GM10266 (cell line): ENCODE measurements at regions not wholly inside any gene's neighbourhood (a gene's known extent, or its start where the extent isn't known, plus 50 kb on each side); places are given as distances from the start of the nearest gene placed in this dataset.

Experiments used
- DNase-seq: peaks from one replicate; pipeline ENCODE4 v3.0.0; 2012; ENCODE audit errors: extremely low spot score
- TF ChIP-seq, protein P1 (sequence below): IDR thresholded peaks from 2 replicates; pipeline ENCODE4 v1.5.1; 2012; ENCODE audit warnings: mild to moderate bottlenecking, low read depth; ENCODE audit not compliant: control insufficient read depth, insufficient read depth; ENCODE audit errors: missing control alignments

DNA sequence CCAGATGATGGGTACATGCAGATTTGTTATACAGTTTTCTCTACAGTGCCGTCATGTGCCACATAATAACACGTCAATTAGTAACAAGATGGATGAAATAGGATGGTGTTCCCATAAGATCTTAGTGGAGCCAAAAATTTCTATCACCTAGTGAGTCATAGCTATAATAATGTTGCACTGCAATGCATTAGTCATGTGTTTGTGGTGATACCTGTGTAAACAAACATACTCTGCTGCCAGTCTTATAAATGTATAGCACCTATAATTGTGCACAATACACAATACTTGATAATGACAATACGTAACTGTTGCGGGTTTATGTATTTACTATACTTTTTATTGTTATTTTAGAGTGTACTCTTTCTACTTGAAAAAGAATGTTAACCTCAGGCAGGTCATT, 865.4 kb downstream of the MAT2B start:
- no peak for DNase-seq
- TF ChIP-seq, protein P1, sequence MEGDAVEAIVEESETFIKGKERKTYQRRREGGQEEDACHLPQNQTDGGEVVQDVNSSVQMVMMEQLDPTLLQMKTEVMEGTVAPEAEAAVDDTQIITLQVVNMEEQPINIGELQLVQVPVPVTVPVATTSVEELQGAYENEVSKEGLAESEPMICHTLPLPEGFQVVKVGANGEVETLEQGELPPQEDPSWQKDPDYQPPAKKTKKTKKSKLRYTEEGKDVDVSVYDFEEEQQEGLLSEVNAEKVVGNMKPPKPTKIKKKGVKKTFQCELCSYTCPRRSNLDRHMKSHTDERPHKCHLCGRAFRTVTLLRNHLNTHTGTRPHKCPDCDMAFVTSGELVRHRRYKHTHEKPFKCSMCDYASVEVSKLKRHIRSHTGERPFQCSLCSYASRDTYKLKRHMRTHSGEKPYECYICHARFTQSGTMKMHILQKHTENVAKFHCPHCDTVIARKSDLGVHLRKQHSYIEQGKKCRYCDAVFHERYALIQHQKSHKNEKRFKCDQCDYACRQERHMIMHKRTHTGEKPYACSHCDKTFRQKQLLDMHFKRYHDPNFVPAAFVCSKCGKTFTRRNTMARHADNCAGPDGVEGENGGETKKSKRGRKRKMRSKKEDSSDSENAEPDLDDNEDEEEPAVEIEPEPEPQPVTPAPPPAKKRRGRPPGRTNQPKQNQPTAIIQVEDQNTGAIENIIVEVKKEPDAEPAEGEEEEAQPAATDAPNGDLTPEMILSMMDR = no peak

DNA sequence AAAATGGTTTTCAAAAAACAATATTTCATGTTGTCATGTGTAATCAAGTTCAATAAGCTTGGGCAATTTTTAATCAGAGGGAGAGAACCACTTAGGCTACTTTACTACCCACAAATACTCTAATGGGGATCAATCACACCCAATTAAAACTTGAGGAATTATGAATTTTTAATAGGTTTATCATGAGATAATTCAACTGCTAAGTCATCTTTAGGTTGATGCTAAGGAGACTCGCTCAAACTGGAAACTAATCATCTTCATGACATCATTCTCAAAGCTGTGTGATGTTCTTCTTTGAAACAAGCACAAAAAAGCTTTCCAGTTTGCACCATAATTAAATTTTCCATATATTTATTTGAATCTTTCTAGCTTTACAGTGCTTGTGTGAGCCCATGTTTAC, 867.5 kb downstream of the MAT2B start:
- TF ChIP-seq, protein P1 = no peak
- no peak for DNase-seq

DNA sequence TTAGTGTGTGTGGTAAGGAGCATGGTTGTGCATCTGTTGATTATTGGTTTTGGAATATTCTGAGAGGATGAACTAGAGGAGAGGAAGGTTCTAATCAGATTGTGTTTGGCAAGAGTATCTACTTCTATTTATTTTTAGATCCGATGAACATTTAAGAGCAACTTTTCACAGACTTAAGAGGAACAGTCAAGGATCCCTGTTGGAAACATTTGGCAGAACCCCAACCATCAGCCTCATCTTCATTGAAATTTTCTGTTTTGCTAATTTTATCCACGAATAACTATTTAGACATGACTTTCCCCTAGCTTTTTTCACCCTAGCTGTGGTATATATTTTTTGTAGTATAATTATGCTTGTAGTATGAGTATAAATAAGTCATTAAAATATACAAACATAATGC, 868.5 kb downstream of the MAT2B start:
- DNase-seq = no peak

DNA sequence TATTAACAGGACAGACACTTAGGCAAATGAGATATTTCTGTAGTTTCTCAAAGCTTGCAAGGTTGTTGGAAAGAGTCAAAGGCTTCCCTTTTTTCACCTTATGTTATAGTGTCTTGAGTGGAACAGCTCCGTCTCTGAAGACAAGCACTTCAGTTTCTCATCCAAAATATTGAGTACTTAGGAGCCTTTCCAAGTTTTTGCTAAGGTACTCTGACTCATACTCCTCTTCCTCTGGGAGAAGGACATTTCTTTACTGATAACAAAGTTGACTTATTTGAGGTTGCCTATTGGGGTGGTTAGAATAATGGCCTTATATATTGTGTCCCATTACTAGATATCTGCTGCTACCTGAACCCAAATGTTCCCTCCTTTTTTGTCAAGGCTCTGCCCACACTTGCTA, 869.6 kb downstream of the MAT2B start:
- DNase-seq = no peak
- TF ChIP-seq, protein P1 = no peak

More for the DNA sequence above, 868.5 kb downstream of the MAT2B start:
- TF ChIP-seq, protein P1 = no peak

DNA sequence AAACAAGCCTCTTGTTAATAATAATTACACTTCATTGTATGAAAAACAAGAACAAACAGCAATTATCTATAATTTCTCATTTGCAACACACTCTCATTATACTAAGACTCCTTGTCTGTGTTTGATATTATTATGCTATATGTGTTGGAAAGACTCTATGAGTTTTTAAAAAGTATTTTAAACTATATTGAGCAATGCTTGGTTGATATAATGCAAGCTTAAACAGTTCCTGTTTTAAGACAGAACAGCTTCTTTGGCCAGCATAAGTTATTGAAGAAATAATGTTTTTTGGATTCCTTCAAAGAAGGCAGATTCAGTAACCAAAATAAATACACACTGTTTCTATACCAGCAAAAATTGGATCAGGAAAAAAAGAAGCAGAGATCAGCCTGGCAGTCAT, 871.4 kb downstream of the MAT2B start:
- TF ChIP-seq, protein P1 = no peak
- no peak for DNase-seq

DNA sequence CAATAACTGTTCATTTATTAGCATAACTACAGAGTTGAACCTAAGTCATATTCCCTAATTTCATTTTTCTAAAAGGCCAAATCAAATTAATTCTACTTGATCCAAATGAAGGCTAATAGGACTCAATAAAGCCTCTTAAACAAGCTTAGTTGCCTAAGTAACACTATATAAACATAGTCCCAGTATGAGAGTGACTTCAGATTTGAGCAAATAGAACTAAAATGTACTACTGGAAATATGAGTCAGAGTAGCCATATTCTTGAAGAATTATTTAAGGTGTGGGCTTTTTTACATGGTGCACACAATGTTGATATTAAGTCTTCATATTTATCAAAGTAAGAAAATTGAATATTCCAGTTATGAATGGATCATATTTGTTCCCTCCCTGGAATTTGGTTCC, 872.3 kb downstream of the MAT2B start:
- DNase-seq = no peak
- TF ChIP-seq, protein P1 = no peak

DNA sequence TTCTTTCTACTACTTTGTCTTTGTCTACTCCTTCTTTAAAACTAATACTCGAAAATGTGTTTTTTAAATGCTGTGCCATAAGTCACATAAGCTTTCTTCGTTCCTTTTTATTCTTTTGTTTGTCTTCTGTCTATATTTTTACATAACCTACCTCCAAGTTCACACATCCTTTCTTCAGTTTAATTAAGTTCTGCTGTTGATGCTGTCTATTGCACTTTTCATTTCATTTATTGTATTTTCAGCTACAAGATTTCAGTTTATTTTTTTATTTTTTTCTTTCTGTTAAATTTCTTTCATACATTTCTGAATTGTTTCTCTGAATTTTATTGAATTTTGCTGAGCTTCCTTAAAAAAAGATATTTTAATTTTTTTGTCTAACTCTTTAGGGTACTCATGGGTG, 878.2 kb downstream of the MAT2B start:
- TF ChIP-seq, protein P1 = no peak
- no peak for DNase-seq

DNA sequence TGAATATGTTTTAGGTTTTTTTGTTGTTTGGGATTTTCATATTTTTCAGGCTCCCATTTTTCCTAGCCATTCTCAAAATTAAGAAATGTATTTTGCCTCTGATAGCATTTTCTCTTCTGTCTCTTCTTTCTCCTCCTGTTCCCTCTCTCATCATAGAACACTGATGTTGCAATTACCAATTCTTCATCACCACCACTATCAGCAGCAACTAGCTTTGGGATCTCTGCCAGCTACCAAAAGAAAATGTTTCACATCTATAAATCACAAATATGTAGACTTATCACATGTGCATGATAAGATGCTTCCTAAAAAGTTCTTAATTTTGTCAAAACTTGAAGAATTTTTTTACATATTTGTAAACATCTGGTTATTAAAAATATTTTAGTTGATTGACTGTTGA, 887.1 kb downstream of the MAT2B start:
- DNase-seq = no peak
- TF ChIP-seq, protein P1 = no peak
